ENCODE measurements at regions not wholly inside any gene's neighbourhood (a gene's known extent, or its start where the extent isn't known, plus 50 kb on each side); places are given as distances from the start of the nearest gene placed in this dataset.

DNA sequence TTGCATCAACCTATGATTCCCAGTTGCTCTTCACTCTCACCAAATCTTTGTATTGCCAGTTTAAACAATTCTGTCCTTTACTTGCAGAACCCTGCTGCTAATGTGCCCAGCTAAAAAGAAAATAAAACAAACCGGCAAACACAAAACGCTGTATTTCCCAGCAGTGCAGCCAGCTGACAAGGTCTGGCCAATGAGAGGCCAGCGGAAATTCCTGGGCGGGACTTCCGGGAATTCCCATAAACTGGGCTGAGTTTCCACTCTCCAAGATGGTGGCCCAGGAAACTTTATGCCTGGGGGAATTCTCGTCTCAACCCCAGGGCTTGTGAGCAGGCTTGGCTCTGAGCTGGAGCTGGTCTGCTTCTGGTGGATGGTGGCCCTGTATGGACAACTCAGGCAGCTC lies 807.3 kb upstream of the TMEM132C start (continued):
- TF ChIP-seq, protein P1, sequence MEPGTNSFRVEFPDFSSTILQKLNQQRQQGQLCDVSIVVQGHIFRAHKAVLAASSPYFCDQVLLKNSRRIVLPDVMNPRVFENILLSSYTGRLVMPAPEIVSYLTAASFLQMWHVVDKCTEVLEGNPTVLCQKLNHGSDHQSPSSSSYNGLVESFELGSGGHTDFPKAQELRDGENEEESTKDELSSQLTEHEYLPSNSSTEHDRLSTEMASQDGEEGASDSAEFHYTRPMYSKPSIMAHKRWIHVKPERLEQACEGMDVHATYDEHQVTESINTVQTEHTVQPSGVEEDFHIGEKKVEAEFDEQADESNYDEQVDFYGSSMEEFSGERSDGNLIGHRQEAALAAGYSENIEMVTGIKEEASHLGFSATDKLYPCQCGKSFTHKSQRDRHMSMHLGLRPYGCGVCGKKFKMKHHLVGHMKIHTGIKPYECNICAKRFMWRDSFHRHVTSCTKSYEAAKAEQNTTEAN (CRISPR knock-in tag; IDR thresholded peaks at IDR 0.05) = no peak
- TF ChIP-seq FOXK1 (CRISPR knock-in tag; IDR thresholded peaks at IDR 0.05) (no peak), ETV6 (CRISPR knock-in tag; IDR thresholded peaks at IDR 0.05) (no peak)
- TF ChIP-seq, protein P2, sequence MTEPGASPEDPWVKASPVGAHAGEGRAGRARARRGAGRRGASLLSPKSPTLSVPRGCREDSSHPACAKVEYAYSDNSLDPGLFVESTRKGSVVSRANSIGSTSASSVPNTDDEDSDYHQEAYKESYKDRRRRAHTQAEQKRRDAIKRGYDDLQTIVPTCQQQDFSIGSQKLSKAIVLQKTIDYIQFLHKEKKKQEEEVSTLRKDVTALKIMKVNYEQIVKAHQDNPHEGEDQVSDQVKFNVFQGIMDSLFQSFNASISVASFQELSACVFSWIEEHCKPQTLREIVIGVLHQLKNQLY (CRISPR knock-in tag; IDR thresholded peaks at IDR 0.05) = no peak
- TF ChIP-seq, protein P3, sequence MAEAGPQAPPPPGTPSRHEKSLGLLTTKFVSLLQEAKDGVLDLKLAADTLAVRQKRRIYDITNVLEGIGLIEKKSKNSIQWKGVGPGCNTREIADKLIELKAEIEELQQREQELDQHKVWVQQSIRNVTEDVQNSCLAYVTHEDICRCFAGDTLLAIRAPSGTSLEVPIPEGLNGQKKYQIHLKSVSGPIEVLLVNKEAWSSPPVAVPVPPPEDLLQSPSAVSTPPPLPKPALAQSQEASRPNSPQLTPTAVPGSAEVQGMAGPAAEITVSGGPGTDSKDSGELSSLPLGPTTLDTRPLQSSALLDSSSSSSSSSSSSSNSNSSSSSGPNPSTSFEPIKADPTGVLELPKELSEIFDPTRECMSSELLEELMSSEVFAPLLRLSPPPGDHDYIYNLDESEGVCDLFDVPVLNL (CRISPR knock-in tag; IDR thresholded peaks at IDR 0.05; ENCODE audit: borderline replicate concordance, low read depth) = no peak
- TF ChIP-seq, protein P4, sequence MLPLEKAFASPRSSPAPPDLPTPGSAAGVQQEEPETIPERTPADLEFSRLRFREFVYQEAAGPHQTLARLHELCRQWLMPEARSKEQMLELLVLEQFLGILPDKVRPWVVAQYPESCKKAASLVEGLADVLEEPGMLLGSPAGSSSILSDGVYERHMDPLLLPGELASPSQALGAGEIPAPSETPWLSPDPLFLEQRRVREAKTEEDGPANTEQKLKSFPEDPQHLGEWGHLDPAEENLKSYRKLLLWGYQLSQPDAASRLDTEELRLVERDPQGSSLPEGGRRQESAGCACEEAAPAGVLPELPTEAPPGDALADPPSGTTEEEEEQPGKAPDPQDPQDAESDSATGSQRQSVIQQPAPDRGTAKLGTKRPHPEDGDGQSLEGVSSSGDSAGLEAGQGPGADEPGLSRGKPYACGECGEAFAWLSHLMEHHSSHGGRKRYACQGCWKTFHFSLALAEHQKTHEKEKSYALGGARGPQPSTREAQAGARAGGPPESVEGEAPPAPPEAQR (CRISPR knock-in tag; IDR thresholded peaks at IDR 0.05) = no peak

DNA sequence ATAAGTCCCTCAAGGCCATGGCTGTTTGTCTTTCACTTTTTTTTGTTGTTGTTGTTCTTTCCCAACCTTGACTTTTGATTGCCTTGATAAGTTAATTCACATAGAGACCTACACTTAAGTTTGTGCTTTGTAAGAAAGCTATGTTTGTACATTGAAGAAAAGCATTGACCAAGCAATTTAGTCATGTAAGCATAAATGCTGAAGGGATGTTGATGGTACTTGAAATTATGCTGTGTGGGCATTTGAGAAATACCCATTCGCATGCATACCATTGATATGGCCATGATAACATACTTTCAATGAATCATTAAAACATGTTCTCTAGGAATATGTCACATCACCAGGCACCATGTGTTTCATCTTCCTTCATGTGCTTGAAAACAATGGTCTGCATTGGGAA lies 803.7 kb upstream of the TMEM132C start:
- H3K36me3 Mint-ChIP-seq = peaks cover 62% of the 10 kb centered on the region
- ATAC-seq = no peak
- H3K9me3 Mint-ChIP-seq = peaks cover 84% of the 10 kb centered on the region
- peaks cover 20% of the 10 kb centered on the region for H3K27me3 Mint-ChIP-seq (ENCODE audit: low read depth)
- DNase-seq (ENCODE audit: low spot score) = no peak
- H3K4me1 Mint-ChIP-seq = no peaks in the 10 kb centered on the region
- ChIA-PET POLR2A (no interaction called here), CTCF (no interaction called here)
- no peak overlapping the region for H3K27ac Mint-ChIP-seq
- H3K4me3 Mint-ChIP-seq = no peak overlapping the region
- TF ChIP-seq, protein P5, sequence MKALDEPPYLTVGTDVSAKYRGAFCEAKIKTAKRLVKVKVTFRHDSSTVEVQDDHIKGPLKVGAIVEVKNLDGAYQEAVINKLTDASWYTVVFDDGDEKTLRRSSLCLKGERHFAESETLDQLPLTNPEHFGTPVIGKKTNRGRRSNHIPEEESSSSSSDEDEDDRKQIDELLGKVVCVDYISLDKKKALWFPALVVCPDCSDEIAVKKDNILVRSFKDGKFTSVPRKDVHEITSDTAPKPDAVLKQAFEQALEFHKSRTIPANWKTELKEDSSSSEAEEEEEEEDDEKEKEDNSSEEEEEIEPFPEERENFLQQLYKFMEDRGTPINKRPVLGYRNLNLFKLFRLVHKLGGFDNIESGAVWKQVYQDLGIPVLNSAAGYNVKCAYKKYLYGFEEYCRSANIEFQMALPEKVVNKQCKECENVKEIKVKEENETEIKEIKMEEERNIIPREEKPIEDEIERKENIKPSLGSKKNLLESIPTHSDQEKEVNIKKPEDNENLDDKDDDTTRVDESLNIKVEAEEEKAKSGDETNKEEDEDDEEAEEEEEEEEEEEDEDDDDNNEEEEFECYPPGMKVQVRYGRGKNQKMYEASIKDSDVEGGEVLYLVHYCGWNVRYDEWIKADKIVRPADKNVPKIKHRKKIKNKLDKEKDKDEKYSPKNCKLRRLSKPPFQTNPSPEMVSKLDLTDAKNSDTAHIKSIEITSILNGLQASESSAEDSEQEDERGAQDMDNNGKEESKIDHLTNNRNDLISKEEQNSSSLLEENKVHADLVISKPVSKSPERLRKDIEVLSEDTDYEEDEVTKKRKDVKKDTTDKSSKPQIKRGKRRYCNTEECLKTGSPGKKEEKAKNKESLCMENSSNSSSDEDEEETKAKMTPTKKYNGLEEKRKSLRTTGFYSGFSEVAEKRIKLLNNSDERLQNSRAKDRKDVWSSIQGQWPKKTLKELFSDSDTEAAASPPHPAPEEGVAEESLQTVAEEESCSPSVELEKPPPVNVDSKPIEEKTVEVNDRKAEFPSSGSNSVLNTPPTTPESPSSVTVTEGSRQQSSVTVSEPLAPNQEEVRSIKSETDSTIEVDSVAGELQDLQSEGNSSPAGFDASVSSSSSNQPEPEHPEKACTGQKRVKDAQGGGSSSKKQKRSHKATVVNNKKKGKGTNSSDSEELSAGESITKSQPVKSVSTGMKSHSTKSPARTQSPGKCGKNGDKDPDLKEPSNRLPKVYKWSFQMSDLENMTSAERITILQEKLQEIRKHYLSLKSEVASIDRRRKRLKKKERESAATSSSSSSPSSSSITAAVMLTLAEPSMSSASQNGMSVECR (CRISPR knock-in tag; IDR thresholded peaks at IDR 0.05; ENCODE audit: borderline replicate concordance) = no peak
- TF ChIP-seq, protein P6, sequence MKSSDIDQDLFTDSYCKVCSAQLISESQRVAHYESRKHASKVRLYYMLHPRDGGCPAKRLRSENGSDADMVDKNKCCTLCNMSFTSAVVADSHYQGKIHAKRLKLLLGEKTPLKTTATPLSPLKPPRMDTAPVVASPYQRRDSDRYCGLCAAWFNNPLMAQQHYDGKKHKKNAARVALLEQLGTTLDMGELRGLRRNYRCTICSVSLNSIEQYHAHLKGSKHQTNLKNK (CRISPR knock-in tag; IDR thresholded peaks at IDR 0.05) = no peak
- no peak for TF ChIP-seq SMAD3 (CRISPR knock-in tag; IDR thresholded peaks at IDR 0.05; ENCODE audit: borderline replicate concordance)
- no peak for TF ChIP-seq CREB1 (CRISPR knock-in tag; IDR thresholded peaks at IDR 0.05)
- TF ChIP-seq ZNF671 (CRISPR knock-in tag; IDR thresholded peaks at IDR 0.05) = no peak
- TF ChIP-seq, protein P7, sequence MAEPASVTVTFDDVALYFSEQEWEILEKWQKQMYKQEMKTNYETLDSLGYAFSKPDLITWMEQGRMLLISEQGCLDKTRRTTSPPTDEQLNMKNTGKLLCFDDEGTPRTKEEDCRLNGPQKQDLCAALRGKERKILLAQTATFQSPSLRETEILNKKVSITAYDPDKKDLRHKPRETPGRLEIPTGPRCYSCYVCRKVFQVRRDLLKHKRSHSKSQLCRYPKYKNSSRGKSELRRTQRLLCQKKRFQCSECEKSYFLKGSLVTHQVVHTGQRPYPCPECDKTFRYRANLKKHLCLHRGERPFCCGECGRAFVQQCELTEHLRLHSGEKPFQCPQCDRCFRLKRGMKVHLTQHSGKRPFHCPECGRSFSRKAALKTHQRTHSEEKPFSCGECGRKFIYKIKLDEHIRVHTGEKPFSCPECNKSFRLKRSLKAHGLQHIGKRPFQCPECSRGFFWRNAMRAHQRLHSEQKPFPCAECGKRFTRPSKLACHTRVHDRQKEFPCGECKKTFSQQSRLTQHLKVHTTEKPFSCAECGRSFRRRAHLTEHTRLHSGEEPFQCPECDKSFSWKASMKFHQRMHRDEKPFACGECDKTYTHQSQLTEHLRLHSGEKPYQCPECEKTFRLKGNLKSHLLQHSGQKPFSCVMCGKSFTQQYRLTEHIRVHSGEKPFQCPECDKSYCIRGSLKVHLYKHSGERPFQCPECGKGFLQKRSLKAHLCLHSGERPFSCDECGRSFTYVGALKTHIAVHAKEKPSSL (CRISPR knock-in tag; conservative IDR thresholded peaks at IDR 0.05) = no peak
- TF ChIP-seq, protein P8, sequence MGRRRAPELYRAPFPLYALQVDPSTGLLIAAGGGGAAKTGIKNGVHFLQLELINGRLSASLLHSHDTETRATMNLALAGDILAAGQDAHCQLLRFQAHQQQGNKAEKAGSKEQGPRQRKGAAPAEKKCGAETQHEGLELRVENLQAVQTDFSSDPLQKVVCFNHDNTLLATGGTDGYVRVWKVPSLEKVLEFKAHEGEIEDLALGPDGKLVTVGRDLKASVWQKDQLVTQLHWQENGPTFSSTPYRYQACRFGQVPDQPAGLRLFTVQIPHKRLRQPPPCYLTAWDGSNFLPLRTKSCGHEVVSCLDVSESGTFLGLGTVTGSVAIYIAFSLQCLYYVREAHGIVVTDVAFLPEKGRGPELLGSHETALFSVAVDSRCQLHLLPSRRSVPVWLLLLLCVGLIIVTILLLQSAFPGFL (CRISPR knock-in tag; IDR thresholded peaks at IDR 0.05; ENCODE audit: borderline replicate concordance) = no peak
- no peak for TF ChIP-seq ZNF219 (CRISPR knock-in tag; IDR thresholded peaks at IDR 0.05; ENCODE audit: borderline replicate concordance)
- TF ChIP-seq, protein P9, sequence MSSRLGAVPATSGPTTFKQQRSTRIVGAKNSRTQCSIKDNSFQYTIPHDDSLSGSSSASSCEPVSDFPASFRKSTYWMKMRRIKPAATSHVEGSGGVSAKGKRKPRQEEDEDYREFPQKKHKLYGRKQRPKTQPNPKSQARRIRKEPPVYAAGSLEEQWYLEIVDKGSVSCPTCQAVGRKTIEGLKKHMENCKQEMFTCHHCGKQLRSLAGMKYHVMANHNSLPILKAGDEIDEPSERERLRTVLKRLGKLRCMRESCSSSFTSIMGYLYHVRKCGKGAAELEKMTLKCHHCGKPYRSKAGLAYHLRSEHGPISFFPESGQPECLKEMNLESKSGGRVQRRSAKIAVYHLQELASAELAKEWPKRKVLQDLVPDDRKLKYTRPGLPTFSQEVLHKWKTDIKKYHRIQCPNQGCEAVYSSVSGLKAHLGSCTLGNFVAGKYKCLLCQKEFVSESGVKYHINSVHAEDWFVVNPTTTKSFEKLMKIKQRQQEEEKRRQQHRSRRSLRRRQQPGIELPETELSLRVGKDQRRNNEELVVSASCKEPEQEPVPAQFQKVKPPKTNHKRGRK (CRISPR knock-in tag; IDR thresholded peaks at IDR 0.05; ENCODE audit: borderline replicate concordance) = no peak
- no peak for TF ChIP-seq MYBL2 (CRISPR knock-in tag; IDR thresholded peaks at IDR 0.05)
- no peak for TF ChIP-seq ZNF317 (CRISPR knock-in tag; IDR thresholded peaks at IDR 0.05; ENCODE audit: borderline replicate concordance, low read depth)
- TF ChIP-seq IRF2 (CRISPR knock-in tag; IDR thresholded peaks at IDR 0.05; ENCODE audit: borderline replicate concordance, low read depth) = no peak
- TF ChIP-seq TCF7 (CRISPR knock-in tag; IDR thresholded peaks at IDR 0.05; ENCODE audit: low read depth) = no peak
- TF ChIP-seq, protein P10, sequence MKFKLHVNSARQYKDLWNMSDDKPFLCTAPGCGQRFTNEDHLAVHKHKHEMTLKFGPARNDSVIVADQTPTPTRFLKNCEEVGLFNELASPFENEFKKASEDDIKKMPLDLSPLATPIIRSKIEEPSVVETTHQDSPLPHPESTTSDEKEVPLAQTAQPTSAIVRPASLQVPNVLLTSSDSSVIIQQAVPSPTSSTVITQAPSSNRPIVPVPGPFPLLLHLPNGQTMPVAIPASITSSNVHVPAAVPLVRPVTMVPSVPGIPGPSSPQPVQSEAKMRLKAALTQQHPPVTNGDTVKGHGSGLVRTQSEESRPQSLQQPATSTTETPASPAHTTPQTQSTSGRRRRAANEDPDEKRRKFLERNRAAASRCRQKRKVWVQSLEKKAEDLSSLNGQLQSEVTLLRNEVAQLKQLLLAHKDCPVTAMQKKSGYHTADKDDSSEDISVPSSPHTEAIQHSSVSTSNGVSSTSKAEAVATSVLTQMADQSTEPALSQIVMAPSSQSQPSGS (CRISPR knock-in tag; IDR thresholded peaks at IDR 0.05; ENCODE audit: borderline replicate concordance, low read depth) = no peak
